Memory B cell (primary cell): ENCODE measurements at regions not wholly inside any gene's neighbourhood (a gene's known extent, or its start where the extent isn't known, plus 50 kb on each side); places are given as distances from the start of the nearest gene placed in this dataset.

ENCODE experiments used
- ATAC-seq: fragments of 150-1000 bp; cut with Tn5 transposase; 2 replicates; pipeline ENCODE4 v1.10.0; 2021; ENCODE audit warnings: low read depth, mild to moderate bottlenecking, moderate library complexity
- DNase-seq, 2 donors: peaks; one replicate each; pipeline ENCODE4 v3.0.0; 2022; ENCODE audit warnings: low spot score in 2 of 2
- H3K27ac Mint-ChIP-seq: one replicate; pipeline ENCODE4 v1.8.0; 2022; ENCODE audit warnings: mild to moderate bottlenecking, moderate library complexity, mixed read lengths
- H3K27me3 Mint-ChIP-seq: one replicate; pipeline ENCODE4 v1.8.0; 2022; ENCODE audit warnings: mixed read lengths
- H3K36me3 Mint-ChIP-seq: one replicate; pipeline ENCODE4 v1.8.0; 2022; ENCODE audit warnings: mild to moderate bottlenecking, mixed read lengths
- H3K4me1 Mint-ChIP-seq: one replicate; pipeline ENCODE4 v1.8.0; 2022; ENCODE audit warnings: mixed read lengths
- H3K4me3 Mint-ChIP-seq: one replicate; pipeline ENCODE4 v1.8.0; 2022; ENCODE audit warnings: mild to moderate bottlenecking, moderate library complexity, mixed read lengths
- H3K9me3 Mint-ChIP-seq: one replicate; pipeline ENCODE4 v1.8.0; 2022; ENCODE audit warnings: mixed read lengths

- Mint-ChIP-seq H3K9me3 (no peaks in the 10 kb centered on the region), H3K27me3 (peaks cover 5% of the 10 kb centered on the region), H3K4me3 (peak overlapping the region; percentile 46), H3K36me3 (no peaks in the 10 kb centered on the region), H3K4me1 (peaks cover 14% of the 10 kb centered on the region), H3K27ac (peak overlapping the region; percentile 51)
- ATAC-seq (no peak), DNase-seq (no peak)
Measured at GRCh38 chr6:169989594-169989993, 238.2 kb downstream of the ERMARD start.

- H3K36me3 Mint-ChIP-seq = no peaks in the 10 kb centered on the region
- no peak overlapping the region for H3K27ac Mint-ChIP-seq
- H3K9me3 Mint-ChIP-seq = no peaks in the 10 kb centered on the region
- DNase-seq = no peak
- no peak overlapping the region for H3K4me3 Mint-ChIP-seq
- peaks cover 5% of the 10 kb centered on the region for H3K27me3 Mint-ChIP-seq
- no peak for ATAC-seq
- H3K4me1 Mint-ChIP-seq = peaks cover 14% of the 10 kb centered on the region
Measured at GRCh38 chr6:169988769-169989550, 237.5 kb downstream of the ERMARD start.

DNA sequence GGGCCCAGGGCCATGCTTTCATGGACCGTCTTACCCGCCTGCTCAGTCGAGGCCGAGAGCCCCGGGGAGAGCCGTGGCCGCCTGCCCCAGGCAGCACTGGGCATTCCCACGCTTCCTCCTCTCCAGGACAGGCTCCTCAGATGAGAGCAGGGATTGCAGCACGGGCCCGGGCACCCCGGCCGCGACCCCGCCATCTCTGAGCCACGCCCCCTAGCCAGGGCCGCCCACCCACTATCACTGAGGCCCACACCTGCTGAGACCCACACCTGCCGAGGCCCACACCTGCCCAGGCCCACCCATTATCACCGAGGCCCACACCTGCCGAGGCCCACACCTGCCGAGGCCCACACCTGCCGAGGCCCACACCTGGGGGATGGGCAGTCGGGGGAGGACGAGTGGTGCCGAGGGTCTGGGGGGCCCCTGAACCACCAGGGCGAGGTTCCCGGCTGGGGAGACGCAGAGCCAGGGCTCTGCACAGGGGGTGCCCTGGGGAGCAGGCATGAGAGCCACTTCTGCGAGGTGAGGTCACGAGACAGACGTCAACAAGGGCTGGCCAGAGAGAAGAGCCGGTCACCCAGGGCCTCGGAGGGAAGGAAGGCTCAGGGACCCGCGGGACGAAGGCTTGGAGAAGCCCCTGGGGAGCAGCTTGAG is 235.6 kb downstream of the ERMARD start:
- ATAC-seq = no peak
- no peak for DNase-seq
- Mint-ChIP-seq H3K36me3 (no peaks in the 10 kb centered on the region), H3K27ac (no peak overlapping the region), H3K27me3 (peaks cover 6% of the 10 kb centered on the region), H3K4me3 (no peak overlapping the region), H3K9me3 (no peaks in the 10 kb centered on the region), H3K4me1 (peaks cover 14% of the 10 kb centered on the region)

GRCh38 chr6:169986171-169986847 is 234.9 kb downstream of the ERMARD start:
- H3K27ac Mint-ChIP-seq = no peak overlapping the region
- H3K36me3 Mint-ChIP-seq = no peaks in the 10 kb centered on the region
- no peak for DNase-seq
- ATAC-seq = no peak
- peaks cover 14% of the 10 kb centered on the region for H3K4me1 Mint-ChIP-seq
- no peak overlapping the region for H3K4me3 Mint-ChIP-seq
- H3K9me3 Mint-ChIP-seq = no peaks in the 10 kb centered on the region
- H3K27me3 Mint-ChIP-seq = peaks cover 7% of the 10 kb centered on the region

DNA sequence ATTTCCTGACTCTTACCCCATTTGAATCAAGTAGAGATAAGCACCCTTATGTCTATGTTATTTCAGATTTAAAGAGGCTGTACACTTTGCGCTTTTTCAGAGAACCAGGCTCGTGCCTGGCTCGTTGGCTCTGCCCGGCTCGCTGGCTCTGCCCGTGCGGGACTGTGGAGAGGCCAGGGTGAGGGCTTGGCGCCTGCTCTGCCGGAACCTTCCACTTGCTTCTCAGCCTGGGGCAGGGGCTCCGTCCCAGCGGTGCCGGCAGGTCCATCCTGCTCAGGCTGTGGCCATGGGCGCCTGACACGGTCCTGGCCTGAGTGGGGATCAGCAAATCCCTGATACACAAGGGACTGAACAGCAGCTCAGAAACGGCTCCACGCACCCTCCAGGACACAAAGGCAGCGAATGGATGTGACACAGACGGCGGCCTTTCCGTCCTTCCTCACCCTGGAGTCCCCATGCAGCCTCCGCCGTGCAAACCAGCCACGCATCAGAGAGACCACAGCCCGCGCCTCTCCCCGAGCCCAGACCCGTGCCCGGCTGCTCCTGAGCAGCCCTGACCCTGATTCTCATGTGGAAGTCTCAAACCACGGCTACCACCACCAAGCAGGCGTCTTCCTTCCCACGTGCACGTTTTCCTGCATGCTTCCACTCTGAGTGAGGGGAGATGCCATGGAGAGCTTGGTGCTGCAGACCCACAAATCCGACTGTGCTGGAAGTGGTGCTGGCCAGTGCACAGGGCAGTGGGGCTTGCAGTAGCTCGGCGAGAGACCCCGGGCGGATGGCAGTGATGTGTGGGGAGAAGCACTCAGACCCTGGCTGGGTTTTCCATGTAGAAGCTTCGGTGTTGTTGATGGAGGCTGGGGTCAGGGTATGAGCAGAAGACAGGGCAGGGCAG is 233.9 kb downstream of the ERMARD start:
- Mint-ChIP-seq H3K36me3 (no peaks in the 10 kb centered on the region), H3K9me3 (no peaks in the 10 kb centered on the region), H3K27ac (no peak overlapping the region), H3K27me3 (peaks cover 7% of the 10 kb centered on the region), H3K4me3 (no peak overlapping the region), H3K4me1 (peaks cover 12% of the 10 kb centered on the region)
- ATAC-seq = no peak
- DNase-seq = no peak

GRCh38 chr6:169984181-169985120 is 233.0 kb downstream of the ERMARD start:
- no peak for ATAC-seq
- Mint-ChIP-seq H3K9me3 (no peaks in the 10 kb centered on the region), H3K27me3 (peaks cover 3% of the 10 kb centered on the region)

GRCh38 chr6:169983651-169984050 is 232.2 kb downstream of the ERMARD start:
- Mint-ChIP-seq H3K9me3 (no peaks in the 10 kb centered on the region), H3K27me3 (peaks cover 2% of the 10 kb centered on the region), H3K36me3 (no peaks in the 10 kb centered on the region), H3K4me1 (no peaks in the 10 kb centered on the region), H3K4me3 (no peak overlapping the region), H3K27ac (no peak overlapping the region)
- DNase-seq (no peak), ATAC-seq (no peak)

More at GRCh38 chr6:169984181-169985120, 233.0 kb downstream of the ERMARD start:
- H3K27ac Mint-ChIP-seq = no peak overlapping the region
- H3K4me1 Mint-ChIP-seq = peaks cover 3% of the 10 kb centered on the region
- no peaks in the 10 kb centered on the region for H3K36me3 Mint-ChIP-seq
- no peak overlapping the region for H3K4me3 Mint-ChIP-seq
- no peak for DNase-seq

DNA sequence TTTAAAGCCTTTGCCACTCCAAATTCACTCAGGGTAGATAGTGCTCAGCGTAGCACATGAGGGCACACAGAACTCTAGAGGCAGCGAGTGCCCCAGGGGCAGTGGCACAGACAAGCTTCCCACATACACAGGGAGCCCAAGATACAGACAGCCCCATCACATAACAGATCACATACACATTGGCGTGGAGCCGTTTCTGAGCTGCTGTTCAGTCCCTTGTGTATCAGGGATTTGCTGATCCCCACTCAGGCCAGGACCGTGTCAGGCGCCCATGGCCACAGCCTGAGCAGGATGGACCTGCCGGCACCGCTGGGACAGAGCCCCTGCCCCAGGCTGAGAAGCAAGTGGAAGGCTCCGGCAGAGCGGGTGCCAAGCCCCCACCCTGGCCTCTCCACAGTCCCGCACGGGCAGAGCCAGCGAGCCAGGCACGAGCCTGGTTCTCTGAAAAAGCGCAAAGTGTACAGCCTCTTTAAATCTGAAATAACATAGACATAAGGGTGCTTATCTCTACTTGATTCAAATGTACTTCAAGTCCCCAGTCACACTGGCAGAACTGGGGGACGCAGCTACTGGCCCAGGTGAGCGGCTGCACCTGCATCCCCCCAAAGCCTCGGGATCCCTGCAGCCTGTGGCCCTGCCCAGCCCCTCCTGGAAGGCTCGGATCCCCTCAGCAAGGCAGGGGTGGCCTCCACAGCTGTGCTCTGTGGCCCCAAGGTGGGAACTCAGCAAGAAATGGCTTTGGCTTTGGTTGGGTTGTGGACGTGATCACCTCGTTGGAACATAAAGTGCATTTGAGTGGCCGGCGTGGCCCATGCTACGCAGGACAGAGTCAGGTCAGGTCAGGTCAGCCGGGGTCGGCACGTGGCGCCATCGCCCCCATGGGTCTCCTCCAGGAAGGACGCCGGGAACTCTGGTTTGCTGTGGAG is 231.3 kb downstream of the ERMARD start:
- Mint-ChIP-seq H3K36me3 (no peaks in the 10 kb centered on the region), H3K4me3 (no peak overlapping the region), H3K9me3 (no peaks in the 10 kb centered on the region), H3K4me1 (no peaks in the 10 kb centered on the region), H3K27me3 (peaks cover 2% of the 10 kb centered on the region), H3K27ac (no peak overlapping the region)
- ATAC-seq (no peak), DNase-seq (no peak)

- no peaks in the 10 kb centered on the region for H3K9me3 Mint-ChIP-seq
- DNase-seq (no peak), ATAC-seq (no peak)
- no peaks in the 10 kb centered on the region for H3K36me3 Mint-ChIP-seq
- no peaks in the 10 kb centered on the region for H3K4me1 Mint-ChIP-seq
- H3K27me3 Mint-ChIP-seq = peaks cover 2% of the 10 kb centered on the region
- no peak overlapping the region for H3K4me3 Mint-ChIP-seq
- H3K27ac Mint-ChIP-seq = no peak overlapping the region
Measured at GRCh38 chr6:169981969-169982368, 230.5 kb downstream of the ERMARD start.

- Mint-ChIP-seq H3K27me3 (peaks cover 3% of the 10 kb centered on the region), H3K9me3 (no peaks in the 10 kb centered on the region), H3K4me3 (no peak overlapping the region), H3K27ac (no peak overlapping the region), H3K36me3 (no peaks in the 10 kb centered on the region), H3K4me1 (no peaks in the 10 kb centered on the region)
- ATAC-seq (no peak), DNase-seq (no peak)
Measured at GRCh38 chr6:169981568-169981967, 230.1 kb downstream of the ERMARD start.

DNA sequence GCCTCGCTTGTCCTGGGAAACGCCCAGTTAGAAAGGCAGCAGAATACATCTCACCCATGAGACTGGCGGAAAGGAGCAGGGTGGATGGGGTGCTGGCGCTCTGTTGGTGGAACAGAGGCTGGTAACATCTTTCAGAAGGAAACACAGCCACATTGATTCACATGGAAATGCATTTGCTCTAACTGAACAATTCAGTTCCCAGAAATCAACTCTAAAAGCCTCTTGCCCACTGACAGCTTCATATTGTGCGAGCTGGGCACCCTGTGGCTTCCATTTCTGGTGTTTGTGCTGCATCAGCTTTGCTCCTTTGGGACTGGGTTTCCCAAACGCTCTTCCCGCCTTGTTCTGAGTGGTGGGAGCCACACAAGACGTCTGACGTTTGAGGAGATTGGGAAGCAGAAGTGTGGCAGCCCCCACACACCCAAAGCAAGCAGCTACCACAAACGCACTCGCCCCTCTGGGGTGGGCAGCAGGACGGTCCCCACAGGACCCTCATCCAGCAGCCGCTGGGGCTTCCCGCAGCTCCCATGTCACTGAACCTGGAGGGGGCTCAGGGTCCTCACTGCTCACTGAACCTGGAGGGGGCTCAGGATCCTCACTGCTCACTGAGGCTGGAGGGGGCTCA is 229.5 kb downstream of the ERMARD start:
- H3K9me3 Mint-ChIP-seq = no peaks in the 10 kb centered on the region
- no peak overlapping the region for H3K4me3 Mint-ChIP-seq
- H3K4me1 Mint-ChIP-seq = no peaks in the 10 kb centered on the region
- no peak overlapping the region for H3K27ac Mint-ChIP-seq
- H3K27me3 Mint-ChIP-seq = peaks cover 3% of the 10 kb centered on the region
- DNase-seq = no peak
- no peak for ATAC-seq
- no peaks in the 10 kb centered on the region for H3K36me3 Mint-ChIP-seq
